HCT116 (cell line): ENCODE measurements at regions not wholly inside any gene's neighbourhood (a gene's known extent, or its start where the extent isn't known, plus 50 kb on each side); places are given as distances from the start of the nearest gene placed in this dataset.

Experiments used
- CEBPB ChIP-seq: IDR thresholded peaks from 2 replicates; pipeline ENCODE4 v1.6.1; 2012; ENCODE audit warnings: low read depth
- EZH2 ChIP-seq: fragments of 200-600 bp; sonication (generic); IDR thresholded peaks from 2 replicates; pipeline ENCODE4 v1.6.1; 2017; ENCODE audit warnings: antibody characterized with exemption, mixed run types
- JUND ChIP-seq: IDR thresholded peaks from 2 replicates; pipeline ENCODE4 v1.6.1; 2012
- POLR2AphosphoS5 ChIP-seq: IDR thresholded peaks from 2 replicates; pipeline ENCODE4 v1.6.1; 2011; ENCODE audit warnings: mild to moderate bottlenecking, low read depth, low read length, moderate library complexity
- SIN3A ChIP-seq: IDR thresholded peaks from 2 replicates; pipeline ENCODE4 v1.6.1; 2012; ENCODE audit warnings: low read depth

- peak; percentile 79 for TF ChIP-seq CEBPB
- 0 out of 2 replicates have a peak, but pooled peaks have one; percentile 11 for TF ChIP-seq POLR2AphosphoS5
- no peak for TF ChIP-seq EZH2
- TF ChIP-seq JUND, result peak; percentile 30
- TF ChIP-seq SIN3A, result no peak
Observed at GRCh38 chr5:92560698-92561401, 1020.2 kb downstream of the NR2F1-AS1 start.
